Stimulated activated CD4-positive, alpha-beta T cell treated with anti-CD3 and anti-CD28 coated beads, Interleukin-2, amount 100 ng/mL, for 24 hours (primary cell): ENCODE measurements at regions not wholly inside any gene's neighbourhood (a gene's known extent, or its start where the extent isn't known, plus 50 kb on each side); places are given as distances from the start of the nearest gene placed in this dataset.

Experiments
- DNase-seq, 2 donors: peaks; one replicate each; pipeline ENCODE4 v3.0.0-alpha.2; 2020

DNA sequence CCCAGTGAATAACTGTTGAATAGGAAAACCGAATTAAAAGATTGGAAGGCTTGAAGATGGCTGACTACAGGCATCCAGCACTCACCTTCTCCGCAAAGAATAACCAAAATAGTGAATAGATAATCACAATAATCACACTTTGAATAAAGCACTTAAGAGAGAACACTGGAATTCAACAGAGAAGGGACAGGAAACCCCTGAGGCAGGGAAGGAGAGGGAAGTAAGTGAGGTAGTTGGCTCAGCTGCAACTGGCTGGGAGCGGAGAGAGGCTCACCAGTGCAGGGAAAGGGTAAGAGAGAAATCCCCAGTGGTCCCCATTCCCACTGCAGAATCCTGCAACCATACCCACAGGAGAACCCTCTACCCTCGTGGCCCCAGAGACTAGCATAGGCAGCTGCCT, 246.6 kb upstream of the NCKAP5 start:
- no peak for DNase-seq

DNA sequence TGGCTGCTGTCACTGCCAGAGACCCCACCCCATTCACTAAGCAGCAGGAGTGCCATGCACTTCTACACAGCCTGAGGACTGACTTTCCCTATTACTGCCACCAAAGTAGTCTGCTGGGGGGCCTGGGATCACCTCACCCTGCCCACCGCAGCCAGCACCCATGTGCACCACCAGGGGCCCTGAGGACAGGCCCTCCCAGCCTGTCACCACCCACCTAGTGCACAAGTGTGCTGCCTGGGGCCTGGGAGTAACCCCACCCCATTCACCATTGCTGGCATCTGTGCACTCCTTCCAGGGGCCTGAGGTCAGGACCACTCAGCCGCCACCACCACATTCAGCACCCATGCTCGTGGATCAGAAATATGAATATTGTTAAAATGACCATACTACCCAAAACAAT, 247.8 kb upstream of the NCKAP5 start:
- no peak for DNase-seq

DNA sequence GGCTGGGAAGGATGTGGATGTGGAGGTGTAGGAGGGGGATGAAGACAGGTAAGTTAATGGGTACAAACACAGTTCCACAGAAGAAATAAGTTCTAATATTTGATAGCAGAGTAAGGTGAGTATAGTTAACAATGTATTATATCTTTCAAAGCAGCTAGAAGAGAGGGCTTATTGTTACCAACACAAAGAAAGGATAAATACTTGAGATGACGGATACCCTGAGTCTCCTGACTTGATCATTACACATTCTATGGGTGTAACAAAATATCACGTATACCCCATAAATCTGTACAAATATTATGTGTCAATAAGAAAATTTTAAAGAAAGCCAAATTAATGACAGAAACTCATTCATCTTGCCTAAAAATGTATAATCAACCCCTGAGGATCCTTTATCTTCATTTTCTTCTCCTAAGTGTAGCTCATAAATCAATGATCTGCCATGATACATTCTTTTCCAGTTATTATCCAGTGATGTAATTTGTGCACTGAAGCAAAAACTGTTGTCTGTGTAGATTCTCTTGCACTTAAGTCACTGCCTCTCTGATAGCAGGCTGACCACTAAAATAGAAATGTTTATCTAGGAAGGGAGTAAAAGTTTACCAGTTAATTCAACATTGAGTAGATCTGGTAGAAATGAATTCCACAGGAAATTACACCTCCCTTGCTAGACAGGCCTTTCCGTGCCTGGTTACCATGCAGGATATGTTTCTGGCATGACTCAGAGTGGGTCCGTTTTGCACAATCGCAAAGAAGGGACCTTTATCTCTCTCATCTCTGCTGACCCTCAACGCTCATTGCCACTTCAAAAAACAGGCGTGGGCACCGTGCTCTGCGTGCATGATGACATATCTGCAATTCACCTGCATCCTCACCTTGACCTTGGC, 249.7 kb upstream of the NCKAP5 start:
- DNase-seq = no peak

DNA sequence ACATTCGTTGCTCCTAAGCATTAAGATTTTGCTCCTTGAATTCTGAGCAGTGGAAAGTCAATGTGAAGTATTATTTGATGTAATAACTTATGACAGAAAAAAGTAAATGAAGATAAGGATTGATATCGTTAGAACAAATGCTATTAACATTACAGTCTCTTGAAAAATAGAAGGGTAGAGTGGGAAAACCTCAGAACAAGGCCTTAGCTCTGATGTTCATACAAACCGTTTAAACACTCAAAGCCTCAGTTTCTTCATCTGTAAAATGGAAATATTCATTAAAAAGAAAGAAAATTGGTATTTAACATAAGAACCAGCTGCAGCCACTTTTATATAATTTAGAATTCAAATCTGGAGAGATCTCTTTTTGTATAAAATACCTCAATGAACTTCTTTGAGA, 250.4 kb upstream of the NCKAP5 start:
- DNase-seq = no peak

DNA sequence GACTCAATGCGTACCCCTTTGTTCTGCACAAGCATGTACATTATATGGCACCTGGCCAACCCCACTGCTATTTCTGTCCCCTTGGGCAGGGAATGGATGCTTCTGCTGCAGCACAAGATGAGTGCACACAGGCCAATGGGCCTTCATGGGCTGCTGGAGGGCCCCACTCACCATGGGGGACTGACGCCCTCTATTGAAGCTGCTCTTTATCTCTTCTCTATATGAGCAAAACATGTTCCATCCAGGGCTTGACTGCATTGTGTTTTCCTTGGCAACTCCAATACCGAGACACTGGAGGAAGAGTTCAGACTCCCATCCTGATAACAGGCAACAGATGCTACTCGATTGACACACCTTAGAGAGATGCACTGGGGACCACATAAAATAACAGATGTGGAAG, 251.6 kb upstream of the NCKAP5 start:
- DNase-seq = no peak

DNA sequence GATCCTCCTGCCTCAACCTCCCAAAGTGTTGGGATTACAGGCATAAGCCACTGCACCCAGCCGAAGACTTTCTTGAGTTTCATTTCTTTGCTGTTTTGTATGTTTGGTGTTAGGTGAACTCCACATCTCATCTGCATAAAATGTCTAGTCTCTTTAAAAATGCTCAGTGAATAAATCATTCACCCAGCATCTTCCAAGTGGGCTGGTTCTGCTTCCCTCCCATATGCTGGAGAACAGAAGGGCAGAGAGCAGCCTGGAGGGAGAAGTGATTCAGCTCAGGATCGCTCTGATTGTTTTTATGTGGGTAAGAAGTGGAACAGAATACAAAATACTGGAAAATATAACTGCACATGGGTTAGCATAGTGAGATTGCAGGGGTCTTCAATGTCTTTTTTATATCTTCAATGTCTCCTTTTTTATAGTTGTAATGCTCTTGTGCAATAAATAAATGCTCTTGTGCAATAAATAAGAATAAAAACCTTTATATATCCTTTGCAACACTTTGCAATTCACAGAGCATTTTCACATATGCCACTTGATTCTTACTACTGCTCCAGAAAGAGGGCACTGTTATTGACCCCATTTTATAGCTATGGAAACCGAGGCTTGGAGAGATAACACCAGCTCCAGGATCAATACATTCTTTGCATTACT, 253.0 kb upstream of the NCKAP5 start:
- no peak for DNase-seq

DNA sequence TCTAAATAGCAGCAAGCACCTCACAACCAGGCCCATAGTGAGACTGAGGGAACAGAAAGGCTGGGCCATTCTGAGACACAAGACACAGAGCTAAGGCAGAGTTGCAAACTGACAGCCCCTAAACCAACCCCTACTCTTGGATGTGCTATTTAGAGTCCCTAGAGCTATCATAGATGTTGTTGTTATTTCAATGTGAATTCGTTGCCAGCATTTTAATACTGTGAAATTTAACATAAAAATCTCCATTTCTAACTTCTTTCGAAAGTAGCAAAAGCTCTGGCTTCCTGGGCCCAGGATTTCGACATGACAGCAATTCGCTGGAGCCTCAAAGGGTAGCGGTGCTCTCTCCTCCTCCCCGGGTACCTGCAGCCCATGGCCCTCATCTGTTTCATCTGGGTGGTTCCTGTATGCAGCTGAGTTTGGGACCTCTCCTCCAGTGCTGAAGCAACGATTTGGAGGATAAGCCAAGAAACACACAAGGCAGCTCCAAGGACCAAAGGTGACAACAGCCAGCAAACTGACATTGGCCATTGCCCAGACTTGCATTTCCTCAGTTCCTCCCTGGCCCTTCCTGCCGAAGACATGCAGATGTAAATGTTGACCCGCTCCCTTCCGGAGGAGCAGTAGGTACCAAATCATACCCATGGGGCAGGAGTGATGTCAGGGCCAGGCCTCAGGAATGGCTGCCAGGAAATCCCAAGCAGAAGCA, 254.4 kb upstream of the NCKAP5 start:
- DNase-seq = no peak

DNA sequence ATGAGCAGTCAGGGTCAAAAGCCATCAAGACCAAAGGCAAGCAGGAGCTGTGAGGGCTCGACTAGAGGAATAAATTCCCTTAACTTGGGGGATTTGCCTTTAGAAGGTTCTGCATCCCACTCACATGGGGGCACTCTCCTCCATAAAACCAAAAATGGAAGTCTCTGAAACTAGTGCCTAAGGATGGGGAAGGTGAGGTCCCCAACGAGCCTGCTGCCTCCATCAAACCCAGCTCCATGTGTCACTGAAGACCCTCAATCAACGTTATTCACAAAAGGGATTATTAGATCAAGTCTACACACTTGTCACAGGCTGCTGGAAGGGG, 254.9 kb upstream of the NCKAP5 start:
- no peak for DNase-seq

DNA sequence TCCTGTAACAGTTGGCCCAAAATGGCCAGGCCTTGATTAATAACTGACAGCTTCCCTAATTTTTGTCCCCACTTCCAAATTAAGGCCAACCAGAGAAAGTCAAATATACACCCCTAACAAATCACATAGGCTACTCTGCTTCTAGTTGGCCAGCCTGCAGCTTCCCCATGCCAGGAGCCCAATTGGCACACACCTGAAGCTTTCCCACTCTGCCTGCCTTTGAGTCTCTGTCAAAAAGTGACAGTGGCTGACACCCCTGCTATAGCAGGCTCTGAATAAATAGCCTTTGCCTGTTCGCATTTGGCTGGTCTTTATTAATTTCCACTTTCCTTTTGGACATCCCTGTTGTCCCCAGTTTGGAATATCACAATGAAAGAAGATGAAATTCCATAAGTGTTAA, 256.6 kb upstream of the NCKAP5 start:
- DNase-seq = no peak

DNA sequence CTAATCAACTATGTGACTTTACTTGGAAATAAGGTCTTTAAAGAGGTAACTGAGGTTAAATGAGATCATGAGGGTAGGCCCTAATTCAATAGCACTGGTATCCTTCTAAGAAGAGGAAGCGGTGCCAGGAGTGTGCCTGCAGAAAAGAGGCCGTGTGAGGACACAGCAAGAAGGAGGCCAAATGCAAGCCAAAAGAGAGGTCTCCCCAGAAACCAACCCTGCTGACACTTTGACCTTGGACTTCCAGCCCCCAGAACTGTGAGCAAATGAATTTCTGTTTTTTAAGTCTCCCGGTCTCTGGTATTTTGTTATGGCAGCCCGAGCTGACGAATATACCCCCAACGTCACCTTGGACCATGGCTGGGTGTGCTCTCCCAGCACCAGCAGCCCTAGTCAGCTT, 257.5 kb upstream of the NCKAP5 start:
- DNase-seq = no peak

DNA sequence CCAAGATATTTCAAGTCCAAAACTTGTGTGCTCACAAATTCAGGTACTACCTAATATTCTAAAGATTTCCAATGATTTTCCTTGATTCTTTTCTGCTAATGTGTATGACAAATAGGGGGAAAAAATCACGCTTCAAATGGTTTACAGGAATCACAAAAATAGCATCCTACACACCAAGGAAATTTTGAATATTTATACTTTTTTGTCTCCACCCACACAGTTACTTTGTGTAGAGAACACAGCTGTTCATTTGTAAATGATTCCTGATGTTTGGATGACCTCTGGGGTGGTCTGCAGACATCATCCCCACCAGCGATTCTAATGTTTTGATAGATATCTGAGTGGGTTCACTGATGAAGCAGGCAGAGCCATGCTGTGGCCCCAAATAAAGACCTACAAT, 260.6 kb upstream of the NCKAP5 start:
- no peak for DNase-seq

DNA sequence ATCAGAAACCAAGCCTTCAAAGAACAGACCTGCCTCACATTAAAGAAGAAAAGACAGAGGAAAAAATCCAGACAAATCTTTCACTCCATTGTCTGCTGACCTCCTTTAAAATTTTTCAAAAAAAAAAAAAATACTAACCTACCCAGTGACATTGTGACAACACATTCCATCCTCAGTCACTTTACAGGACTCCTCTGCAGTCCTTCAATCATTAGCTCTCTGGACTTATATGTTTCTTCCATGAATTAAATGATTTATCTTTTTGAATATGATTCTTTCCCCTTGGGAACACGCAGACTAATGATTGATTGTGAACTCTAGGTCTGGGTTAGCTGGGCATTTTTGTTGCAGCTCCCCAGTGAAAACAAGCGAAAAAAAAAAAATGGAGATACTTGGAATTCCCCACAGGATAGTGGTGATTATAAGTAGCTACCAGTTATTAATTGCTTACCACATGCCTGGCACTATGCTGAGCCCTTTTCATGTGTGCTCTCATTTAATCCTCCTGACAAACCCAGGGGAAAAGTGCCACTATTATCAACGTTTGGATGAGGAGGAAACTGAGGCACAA, 261.3 kb upstream of the NCKAP5 start:
- DNase-seq = no peak

DNA sequence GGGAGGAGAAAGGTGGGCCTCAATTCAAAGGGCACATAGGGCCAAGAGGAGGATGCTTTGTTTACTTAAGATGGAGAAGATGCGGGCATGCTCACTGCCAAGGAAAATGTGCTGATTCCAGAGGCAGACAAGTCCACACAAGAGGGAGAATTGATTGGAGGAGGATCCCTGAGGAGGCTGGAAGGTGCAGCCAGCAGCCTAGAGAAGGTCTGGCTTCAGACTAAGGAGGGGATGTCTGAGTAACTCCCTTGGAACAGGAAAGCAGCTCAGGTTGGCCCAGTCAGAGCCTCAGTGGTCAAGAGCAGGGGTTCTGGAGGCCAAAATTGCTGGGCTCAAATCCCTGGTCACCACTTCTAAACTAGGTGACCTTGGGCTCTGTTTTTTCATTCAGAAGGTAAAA, 265.5 kb upstream of the NCKAP5 start:
- DNase-seq = no peak

DNA sequence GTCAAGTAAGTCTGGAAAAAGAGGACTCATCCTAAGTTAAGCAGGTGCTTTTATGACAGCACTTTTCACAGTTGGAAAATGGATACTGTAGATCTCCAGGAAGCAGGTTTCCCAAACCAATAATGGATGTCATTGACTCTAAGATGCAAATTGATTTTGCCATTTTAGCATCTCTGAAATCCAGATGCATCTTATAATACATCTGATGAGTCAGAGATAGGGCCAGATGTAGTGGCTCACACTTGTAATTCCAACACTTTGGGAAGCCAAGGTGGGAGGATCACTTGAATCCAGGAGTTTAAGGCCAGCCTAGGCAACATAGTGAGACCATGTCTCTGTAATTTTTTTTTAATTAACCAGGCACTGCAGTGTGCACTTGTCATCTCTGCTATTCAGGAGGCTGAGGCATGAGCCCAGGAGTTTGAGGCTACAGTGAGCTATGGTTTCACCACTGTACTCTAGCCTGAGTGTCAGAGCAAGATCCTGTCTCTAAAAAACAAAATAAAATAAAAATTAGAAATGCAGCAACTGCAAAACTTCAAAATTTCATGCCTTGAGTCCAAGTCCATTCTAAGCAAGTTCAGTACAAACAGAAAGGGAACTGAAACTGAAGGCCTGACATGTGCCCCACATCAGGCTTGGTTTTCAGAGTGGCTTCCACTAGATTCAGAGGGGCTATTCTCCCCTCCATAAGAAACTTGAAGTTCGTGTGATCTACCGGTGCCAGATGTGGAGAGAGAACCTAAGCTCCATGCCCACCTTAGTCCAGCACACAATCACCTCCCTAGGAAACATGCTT, 267.8 kb upstream of the NCKAP5 start:
- no peak for DNase-seq

DNA sequence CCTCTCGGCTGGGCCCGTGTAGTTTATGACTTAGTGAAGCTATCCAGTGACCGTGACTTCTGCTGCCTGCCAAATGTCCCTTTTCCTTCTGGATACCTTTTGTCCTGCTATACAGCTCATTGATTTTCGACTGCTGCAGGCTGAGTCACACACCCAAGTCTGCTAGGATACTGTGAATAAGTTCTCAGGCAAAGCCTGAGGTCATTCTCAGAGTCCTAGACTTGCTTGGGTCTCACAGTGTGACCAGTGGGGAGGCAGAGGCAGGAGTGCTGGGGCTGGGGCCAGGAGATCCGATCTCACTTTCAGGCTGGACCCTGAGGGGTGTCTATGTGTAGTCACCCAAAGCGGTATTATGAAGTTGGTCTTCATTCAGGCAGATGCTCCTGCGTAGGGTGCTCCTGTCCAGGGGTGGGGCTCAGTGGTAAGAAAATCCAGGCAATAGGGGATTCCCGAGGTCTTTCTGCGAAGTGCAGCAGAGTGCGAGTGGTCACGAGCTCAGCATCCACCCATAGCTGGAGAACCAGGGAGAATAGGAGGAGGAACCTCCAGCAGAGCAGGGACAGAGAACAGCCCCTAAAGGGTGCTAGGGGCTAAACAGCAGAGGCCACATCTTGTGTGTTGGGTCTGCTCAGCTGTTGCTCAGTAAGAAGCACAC, 268.6 kb upstream of the NCKAP5 start:
- no peak for DNase-seq

DNA sequence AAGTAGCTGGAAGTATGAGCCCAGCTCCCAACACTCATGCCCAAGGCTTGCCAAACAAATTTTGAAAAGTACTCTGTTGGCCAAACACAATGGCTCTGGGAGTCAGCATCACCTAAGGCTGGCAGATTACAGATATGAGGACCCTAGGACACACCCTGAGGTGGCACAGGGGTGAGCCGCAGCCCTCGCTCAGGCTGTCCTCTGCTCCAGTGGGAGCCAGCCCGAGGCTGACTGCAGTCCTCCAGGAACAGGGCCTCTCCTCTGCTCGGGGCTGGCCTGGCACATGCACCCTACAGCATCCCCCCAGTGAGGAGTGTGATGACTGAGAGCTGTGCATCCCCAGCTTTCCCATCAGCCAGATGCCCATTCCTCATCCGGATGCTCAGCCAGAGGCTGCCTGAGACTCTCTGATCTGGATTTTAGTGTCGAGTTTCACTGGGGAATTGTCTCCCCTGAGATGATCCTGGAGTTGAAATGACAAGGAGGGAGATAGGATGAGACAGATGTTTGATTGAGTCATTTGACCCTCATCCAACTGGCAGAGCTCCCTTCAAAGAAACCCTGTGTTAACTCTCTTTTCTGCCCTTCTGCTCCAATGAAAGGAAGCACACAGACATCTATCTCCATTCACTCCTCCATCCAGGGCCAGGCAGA, 269.3 kb upstream of the NCKAP5 start:
- DNase-seq = no peak

DNA sequence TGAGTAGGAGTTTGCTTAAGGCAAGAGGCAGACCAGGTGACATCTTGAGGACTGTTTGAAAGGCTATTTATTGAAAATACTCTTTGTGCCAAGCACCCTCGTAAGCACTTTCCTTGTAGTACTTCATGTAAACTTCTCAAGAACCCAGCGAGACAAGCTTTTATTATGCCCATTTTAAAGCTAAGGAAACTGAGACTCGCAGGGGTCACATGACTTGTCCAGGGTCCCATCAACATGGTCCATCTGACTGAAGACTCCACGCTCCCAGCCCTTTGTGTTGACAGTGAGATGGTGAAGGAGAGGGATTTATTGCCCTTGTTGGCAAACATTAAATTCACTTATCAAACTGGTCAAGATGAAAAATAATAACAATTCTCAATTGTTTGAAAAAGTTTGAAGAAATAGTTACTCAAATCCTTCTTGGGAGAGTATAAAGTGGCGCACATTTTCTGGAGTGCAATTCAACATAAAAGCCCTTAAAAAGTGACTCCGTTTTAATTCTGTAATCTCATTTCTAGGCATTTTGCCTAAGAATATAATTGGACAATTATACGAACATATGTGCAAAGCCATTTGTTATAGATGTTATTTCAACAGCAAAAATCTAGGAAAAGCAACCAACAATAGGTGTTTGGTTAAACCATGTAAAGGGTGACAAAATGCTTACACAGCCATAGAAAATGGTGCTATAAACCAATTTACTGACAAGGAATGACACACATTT, 270.5 kb upstream of the NCKAP5 start:
- no peak for DNase-seq

DNA sequence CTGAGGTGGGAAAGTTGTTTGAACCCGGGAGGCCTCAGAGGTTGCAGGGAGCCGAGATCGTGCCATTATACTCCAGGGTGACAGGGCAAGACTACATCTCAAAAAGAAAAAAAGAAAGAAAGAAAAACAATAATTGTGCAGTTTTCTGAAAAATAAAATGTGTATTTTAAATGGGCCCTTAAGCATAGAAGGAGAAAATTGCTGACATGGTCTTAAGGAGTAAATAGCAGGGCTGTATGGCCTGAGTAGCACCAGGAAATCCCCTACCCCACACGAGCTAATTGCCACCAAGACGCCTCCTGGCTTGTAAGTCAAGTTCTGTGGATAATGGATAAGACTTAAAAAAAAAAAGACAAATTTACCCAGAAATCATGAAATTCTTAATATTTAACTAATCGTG, 271.4 kb upstream of the NCKAP5 start:
- no peak for DNase-seq

DNA sequence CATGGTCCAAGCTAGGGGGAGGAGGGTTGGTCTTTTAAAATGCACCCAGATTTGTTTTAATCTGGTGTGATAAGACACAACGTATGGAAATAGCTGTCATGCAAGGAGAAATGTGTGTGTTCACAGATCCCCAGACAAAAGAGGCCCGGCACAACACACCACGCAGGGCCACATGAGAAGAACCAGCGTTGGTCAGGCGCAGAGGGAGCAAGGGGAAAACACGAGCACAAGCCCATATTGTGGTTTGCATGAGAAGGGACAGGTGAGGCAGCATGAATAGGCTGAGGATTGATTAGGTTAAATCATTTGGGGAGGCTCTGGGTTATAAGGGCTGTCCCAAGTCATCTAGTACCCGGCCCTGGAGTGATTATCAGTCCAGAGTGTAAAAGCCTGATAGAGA, 272.5 kb upstream of the NCKAP5 start:
- no peak for DNase-seq

DNA sequence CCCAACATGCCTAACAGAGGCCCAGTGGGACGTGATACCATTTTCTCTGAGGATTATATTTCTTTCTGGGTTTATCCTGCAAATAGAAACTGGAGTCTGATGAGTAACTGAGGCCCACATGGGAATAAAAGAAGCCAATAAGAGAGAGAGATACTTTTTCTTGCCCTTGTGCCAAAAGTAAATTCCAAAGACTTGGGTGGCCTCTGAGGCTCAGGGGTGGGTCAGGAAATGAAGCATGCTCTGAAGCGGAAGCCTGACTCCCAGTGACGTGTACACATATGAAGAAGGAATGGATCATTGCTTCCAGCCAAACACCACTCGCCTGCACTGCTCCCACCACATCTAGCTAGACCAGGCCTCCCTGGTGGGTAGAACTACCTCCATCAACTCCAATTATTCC, 273.6 kb upstream of the NCKAP5 start:
- DNase-seq = no peak

DNA sequence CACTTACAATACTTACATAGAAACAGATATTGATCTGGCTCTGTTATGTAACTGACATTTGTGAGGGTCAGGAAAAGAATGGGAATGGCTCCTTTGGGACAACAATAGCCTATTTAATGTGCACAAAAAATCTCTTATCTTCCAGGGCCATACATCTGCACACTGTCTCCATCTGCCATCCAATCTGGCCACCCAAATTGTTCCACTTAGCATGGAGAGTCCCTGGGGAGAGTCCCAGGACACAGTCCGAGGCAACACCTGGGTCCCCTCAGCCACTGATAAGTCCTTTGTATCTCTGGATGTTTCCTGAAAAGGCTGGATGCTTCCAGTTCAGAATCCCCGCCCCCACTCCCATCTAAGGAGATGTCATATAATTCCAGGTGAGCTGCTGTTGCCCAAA, 274.2 kb upstream of the NCKAP5 start:
- DNase-seq = no peak
